NCI-H774 (cell line): ENCODE measurements at regions not wholly inside any gene's neighbourhood (a gene's known extent, or its start where the extent isn't known, plus 50 kb on each side); places are given as distances from the start of the nearest gene placed in this dataset.

Experiments used
- DNase-seq: peaks from one replicate; lab custom pipeline; 2025; lab: John Stamatoyannopoulos, UW

GRCh38 chr13:47241446-47241845, 344.6 kb upstream of the HTR2A start:
- no peak for DNase-seq

- no peak for DNase-seq
Observed at GRCh38 chr13:47239025-47239424, 342.2 kb upstream of the HTR2A start.

GRCh38 chr13:47237571-47237970, 340.7 kb upstream of the HTR2A start:
- DNase-seq: no peak

- no peak for DNase-seq
Observed at GRCh38 chr13:47233734-47234133, 336.9 kb upstream of the HTR2A start.

GRCh38 chr13:47232516-47232915, 335.7 kb upstream of the HTR2A start:
- no peak for DNase-seq

GRCh38 chr13:47230155-47230554, 333.3 kb upstream of the HTR2A start:
- no peak for DNase-seq

DNA sequence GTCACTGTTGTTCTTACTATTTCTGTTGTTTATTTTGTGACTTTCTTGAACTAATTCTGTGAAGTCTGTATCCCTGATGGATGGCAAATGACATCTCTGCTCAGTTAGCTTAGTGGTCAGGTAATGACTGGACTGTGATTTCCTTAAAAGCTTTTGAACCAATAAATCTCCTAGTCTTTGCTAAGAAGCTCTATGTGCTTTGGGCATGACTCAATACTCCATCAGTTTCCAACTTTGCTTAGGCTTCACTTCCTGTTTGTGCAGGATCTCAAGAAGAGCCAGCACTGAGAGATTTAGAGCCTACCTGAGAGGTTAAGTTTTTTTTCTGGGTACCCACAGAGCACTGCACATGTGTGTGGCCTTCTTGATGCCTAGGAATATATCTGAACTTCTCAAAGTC, 329.7 kb upstream of the HTR2A start:
- DNase-seq: no peak

GRCh38 chr13:47220453-47221140, 323.7 kb upstream of the HTR2A start:
- DNase-seq: no peak

DNA sequence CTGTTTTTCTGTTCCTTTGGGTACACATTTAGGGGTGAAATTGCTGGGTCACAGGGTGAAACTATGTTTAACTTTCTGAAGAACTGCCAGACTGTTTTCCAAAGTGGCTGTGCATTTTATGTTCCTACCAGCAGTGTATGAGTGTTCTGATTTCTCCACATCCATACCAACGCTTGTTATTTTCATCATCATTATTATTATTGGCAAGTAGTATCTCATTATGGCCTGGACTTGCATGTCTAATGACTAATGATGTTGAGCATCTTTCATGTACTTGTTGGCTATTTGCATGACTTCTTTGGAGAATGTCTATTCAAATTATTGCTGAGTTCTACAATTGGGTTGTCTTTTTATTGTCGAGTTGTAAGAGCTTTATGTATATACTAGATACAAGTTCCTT, 321.8 kb upstream of the HTR2A start:
- DNase-seq: no peak

DNA sequence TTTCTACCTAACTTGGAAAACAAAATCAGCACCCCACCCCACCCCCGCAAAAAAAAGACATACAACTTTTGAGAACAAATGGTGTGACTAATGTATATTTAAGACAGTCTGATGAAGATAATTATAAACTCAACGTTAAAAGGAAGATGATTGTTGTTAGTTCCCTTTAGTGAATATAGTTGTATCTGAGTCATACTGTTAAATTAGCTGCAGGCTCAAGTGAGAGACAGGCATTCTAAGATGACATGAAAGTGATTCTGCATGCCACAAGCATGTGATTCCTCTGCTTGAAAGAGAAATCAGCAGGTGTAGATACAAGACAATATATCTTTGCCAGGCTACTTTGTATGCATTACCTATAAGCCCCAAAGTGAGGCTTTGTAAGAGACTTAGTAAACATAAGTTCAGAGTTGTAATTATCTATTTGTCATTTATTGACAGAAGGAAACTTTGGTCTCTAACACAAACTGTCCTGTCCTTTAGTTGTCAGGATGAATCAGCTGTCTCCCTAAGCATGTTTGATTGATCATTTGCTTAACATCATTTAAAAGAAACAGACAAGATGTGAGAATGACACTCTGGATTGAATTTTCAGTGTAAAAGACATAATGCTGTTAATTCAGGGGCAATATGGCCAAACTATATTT, 319.4 kb upstream of the HTR2A start:
- no peak for DNase-seq

DNA sequence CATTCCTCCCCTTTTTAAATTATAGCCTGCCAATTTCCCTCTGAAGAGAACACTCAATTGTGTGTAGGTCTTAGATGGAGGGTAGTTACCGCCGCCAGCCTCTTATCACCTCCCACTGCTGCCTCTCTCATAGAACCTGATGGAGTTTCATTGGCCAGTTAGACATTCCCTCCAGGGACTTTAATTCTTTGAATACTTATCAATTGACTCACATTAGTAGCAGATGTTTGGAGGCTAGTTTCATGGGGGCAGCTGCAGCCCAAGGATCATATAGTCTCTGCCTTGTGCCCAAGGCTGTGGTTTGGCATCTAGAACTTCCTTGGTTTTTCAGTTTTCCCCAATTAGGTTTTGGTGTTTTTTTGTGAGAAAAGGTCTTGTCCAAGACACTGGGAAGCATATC, 318.9 kb upstream of the HTR2A start:
- DNase-seq: no peak

DNA sequence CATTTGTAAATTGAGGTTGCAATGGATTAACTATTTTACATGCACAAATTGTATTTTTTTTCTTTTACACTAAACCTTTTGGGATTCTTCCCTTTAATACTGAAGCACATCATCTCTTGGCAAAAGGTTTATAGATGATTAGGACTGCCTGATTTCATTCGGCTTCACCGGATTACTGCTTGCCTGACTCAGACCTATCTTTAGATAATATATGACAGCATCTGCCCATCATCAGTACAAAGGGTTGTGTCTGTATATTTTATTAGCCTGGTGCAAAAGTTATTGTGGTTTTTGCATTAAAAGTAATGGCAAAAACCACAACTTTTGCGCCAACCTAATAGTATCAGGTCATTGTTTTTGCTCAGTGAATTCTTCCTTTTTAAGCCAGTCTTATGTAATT, 316.2 kb upstream of the HTR2A start:
- no peak for DNase-seq

DNA sequence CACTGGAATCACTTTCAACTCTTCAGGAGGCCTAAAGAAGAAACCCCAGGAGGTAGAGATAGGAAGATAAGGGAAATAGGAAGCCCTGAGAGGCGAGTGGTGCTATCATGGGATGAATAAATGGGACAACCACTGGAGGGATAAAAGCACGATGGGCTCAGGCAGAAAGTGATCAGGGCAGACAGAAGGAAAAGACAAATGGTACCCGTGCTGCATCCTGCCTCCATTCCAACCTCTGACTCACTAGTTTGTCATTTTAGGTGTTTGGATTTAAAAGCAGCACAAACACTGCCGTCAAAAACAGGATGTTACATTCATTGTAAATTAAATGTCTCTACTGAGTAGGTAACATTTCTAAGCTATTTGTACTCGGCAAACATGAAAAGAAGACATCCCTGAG, 314.3 kb upstream of the HTR2A start:
- DNase-seq: no peak

- DNase-seq: no peak
Observed at GRCh38 chr13:47206111-47206510, 309.3 kb upstream of the HTR2A start.

GRCh38 chr13:47190696-47191305, 293.9 kb upstream of the HTR2A start:
- DNase-seq: no peak

GRCh38 chr13:47188802-47189201, 291.9 kb upstream of the HTR2A start:
- DNase-seq: no peak

- no peak for DNase-seq
Observed at GRCh38 chr13:47186471-47186870, 289.6 kb upstream of the HTR2A start.

- DNase-seq: no peak
Observed at GRCh38 chr13:47184321-47184720, 287.5 kb upstream of the HTR2A start.

DNA sequence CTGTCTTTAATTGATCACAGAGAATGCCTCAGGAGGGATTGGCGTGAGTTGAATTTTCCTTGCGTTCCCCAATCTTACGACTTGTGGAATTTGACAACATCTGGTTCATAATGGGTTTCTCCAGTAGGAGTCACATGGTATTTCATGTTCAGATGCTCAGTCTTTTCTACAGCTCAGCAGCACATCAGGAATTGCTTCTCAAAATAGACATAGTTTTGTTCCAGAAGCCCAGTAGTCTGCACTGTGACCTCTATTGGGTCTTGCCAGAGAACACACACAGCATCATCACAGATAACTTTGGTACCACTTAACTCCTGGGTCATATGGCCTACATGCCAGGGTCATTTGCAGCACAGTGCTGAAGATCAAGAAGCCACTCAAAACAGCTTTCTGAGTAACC, 282.5 kb upstream of the HTR2A start:
- no peak for DNase-seq

- no peak for DNase-seq
Observed at GRCh38 chr13:47178090-47178950, 281.5 kb upstream of the HTR2A start.

DNA sequence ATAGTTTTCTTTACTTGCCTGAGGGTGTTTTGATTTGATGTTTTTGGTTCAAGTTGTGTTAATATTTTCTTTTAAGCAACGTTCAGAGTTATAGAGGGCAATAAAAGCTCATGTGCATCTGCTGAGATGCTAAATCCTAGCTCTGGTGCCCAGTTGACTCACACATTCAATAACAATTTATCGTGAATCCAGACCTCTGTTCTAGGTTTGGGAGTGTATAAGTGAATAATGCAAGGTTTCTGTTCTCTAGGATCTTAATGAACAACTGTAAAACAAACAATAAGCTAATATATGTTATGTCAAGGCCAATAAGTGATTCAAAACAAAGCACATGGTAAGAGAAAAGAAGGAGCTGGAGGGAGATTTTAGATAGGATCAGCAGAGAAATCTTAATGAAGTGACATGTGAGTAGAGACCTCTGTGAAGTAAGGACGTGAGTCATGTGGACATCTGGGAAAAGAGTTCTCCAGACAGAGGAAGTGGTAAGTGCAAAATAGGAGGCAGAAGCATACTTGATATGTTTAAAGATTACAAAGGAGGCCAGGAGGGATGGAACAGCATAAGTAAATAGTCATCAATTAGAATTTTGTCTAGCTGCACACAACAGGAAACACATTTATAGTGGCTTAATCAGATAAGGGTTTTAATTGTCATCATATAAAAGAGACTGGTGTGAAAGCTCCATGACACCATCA, 278.5 kb upstream of the HTR2A start:
- DNase-seq: no peak

- no peak for DNase-seq
Observed at GRCh38 chr13:47170971-47171370, 274.1 kb upstream of the HTR2A start.
